Right lobe of liver (tissue), 4 donors: ENCODE measurements at regions not wholly inside any gene's neighbourhood (a gene's known extent, or its start where the extent isn't known, plus 50 kb on each side); places are given as distances from the start of the nearest gene placed in this dataset.

ENCODE experiments used
- CTCF ChIP-seq, 4 donors: fragments of 200-600 bp in 3 of 4; fragments of 450-650 bp in 1 of 4; IDR thresholded peaks; one replicate each; pipeline versions ENCODE4 v1.5.1 to v1.8.0; 2016 to 2022; ENCODE audit warnings: antibody characterized with exemption in 4 of 4, mild to moderate bottlenecking in 2 of 4
- POLR2A ChIP-seq: fragments of 450-650 bp; IDR thresholded peaks from one replicate; pipeline ENCODE4 v1.6.1; 2017; ENCODE audit warnings: antibody characterized with exemption, mild to moderate bottlenecking
- donor health status: DM: no; HTN: no; CAD: no.
- donor health status: DM: no; HTN: no; CAD: no.
- donor health status: DM: no; HTN: yes; CAD: no.

- TF ChIP-seq CTCF (IDR thresholded peaks at IDR 0.05) (no peak), POLR2A (no peak)
These were observed 103.2 kb upstream of the SLC25A33 start for GRCh38 chr1:9435854-9436640.
